GM19455 (cell line): ENCODE measurements at regions not wholly inside any gene's neighbourhood (a gene's known extent, or its start where the extent isn't known, plus 50 kb on each side); places are given as distances from the start of the nearest gene placed in this dataset.

Experiments used
- ATAC-seq: cut with Tn5 transposase; IDR thresholded peaks from one replicate; pipeline ENCODE4 v1.9.1; 2021; ENCODE audit not compliant: unreplicated experiment

DNA sequence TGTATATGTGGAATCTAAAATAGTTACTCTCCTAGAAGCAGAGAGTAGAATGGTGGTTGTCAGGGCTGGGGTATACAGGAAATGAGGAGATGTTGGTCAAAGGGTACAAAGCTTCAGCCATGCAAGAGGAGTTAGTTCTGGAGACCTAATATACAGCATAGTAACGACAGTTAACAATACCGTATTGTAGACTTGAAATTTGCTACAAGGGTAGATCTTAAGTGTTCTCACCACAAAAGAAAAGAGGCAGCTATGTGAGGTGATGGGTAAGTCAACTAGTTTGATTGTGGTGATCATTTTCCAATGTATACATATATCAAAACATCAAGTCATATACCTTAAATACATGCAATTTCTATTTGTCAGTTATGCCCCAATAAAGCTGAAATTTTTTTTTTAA lies 98.2 kb upstream of the CYP1B1 start:
- no peak for ATAC-seq

- no peak for ATAC-seq
Measured at GRCh38 chr2:38173683-38174082, 97.7 kb upstream of the CYP1B1 start.

DNA sequence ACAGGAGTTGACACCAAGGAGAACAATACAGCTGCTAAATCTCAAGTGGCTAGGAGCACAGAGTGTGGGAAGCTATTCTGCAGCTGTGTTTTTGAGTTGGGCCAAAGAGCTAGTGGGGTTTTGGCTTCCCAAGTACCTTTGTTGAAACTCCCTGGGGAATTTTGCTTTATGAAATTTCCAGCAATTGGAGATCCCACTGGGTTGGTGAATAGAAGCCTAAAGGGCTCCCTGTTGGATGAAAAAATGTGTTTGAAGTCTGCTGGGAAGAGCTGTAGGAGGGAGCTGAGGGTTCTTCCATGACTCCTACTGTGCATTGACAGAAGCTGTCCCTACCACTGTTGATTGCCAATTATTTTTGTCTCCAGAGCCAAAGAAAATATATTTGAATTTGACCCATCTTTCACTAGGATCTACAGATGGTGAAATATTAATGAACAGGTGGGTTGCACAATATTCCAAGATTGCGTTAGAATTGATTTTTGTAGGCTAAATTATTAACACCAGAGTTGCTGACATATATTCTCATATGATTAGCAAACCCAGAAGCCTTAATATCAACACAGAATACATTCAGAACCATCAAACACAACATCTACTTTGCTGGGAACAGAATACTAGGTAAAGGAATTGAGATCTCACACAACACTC lies 95.4 kb upstream of the CYP1B1 start:
- ATAC-seq: no peak

DNA sequence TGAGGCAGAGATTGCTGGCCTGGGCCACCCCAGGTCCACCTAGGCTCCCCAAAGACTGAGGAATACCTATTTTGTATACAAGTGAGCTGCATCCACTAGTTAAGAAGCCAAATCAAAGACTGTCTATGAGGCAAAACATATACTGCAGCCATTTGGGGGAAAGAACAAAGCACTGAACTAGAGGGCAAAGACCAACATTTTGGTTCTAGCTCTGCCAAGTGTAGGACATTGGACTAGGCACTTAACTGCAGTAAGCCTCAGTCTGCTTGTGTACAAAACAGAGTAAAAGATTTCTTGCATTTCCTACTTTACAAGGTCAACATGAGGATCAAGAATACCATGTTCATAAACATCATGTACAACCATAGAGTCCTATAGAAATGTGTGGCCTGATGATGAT lies 94.8 kb upstream of the CYP1B1 start:
- ATAC-seq: no peak

- ATAC-seq: no peak
Measured at GRCh38 chr2:38170067-38170466, 94.1 kb upstream of the CYP1B1 start.

DNA sequence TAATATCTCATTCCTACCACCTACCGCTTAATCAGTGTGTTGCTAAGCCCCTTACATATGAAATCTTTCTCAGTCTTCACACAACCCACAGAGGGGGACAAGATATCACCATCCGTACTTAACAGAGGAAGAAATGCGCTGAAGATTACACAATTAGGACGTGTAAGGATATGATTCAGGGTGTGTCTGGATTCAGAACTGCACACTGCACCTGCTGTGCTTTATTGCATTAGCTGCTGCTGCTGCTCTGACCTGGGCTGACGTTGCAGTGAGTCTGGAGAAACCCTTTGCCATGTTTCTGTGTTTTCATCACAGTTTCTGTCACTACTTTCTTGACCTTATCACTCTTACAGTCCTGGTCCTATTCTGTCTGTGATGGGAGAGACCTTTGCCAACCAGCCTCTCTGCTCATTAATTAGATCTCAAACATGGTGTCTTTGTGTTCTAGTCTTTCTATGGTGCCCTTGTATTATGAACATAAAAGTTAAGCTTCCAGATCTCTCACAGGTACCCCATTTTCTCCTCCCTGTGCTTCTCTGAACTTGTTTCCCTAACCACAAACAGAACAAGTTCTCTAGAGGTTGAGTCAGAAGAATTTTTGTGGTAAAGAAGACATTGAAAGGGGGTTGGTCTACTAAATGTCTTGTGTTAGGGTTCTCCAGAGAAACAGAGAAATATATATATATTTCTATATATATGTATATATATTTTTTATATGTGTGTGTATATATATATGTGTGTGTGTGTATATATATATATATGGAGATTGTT lies 92.9 kb upstream of the CYP1B1 start:
- ATAC-seq: no peak

GRCh38 chr2:38167968-38168350 lies 92.0 kb upstream of the CYP1B1 start:
- no peak for ATAC-seq

DNA sequence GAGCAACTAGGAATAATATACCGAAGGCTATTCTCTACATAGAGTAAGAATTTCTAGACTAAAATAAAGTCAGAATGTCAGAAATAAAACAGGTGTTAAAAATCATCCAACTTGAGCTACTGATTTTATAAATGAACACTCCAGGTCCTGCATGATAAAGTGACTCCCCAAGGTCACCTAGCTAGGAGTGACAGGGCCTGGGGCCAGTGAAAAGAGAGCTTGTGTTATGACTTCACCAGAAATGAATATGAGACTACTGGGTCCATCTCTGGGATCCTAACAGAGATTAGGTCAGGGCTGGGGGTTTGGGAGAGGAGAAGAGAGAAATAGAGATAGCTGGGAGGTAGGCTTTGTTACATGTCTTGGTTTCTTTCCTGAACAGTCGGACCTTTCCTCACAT lies 89.7 kb upstream of the CYP1B1 start:
- ATAC-seq: no peak

GRCh38 chr2:38164881-38165280 lies 88.9 kb upstream of the CYP1B1 start:
- no peak for ATAC-seq

DNA sequence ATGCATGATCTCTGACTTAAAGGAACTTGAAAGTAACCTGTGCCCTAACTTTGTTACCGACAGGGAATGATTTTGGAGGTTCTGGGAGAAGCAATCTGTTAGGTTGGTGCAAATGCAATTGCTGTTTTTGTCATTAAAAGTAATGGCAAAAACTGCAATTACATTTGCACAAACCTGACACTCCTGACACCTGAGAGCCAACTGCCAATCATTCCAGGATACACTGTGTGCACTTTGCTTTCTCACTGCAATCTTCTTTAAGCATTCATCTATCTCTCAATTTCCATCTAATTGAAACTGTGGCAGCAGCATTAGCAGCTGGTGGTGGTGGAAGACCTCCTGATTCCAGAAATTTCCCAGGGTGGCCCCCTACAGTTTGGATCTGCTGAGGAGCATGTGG lies 87.6 kb upstream of the CYP1B1 start:
- ATAC-seq: no peak

DNA sequence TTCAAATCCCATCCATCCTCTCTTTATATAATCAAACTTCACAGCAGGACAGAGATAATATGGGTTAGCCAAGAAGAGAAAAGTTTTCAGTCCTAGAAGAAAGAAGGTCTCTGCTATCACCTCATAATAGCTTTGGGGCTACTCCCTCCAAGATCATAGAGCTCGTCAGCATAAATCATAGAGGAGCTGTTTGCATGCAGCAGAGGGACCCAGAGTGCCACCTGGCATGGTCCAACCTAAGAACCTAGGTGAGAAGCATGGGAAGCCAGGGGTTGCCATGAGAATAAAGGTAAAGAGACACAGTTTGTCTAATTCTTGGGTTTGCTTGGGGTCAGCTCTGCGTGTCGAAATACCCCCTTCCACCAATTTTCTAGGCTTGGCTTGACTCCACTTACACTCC lies 87.1 kb upstream of the CYP1B1 start:
- no peak for ATAC-seq

- no peak for ATAC-seq
Measured at GRCh38 chr2:38160516-38160915, 84.6 kb upstream of the CYP1B1 start.

DNA sequence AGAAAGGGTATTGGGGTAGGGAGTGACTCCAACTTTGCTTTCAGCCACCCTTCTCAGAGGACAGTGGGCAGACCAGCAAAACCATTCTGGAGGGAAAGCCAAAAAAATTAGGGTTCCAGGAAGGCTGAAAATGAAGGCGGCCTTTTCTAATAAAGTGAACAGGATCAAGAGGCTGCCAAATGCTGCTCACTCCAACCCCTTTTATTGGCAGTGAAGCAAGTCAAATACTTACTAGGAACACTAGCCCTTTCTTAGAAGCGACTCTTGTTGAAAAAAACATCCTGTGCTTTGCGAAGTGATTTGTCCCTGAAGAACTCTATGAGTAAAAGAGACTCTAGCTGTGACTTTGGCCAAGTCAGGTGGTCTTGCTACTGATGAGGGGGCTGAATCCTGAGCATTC lies 83.6 kb upstream of the CYP1B1 start:
- ATAC-seq: no peak

GRCh38 chr2:38159191-38159590 lies 83.2 kb upstream of the CYP1B1 start:
- ATAC-seq: no peak

DNA sequence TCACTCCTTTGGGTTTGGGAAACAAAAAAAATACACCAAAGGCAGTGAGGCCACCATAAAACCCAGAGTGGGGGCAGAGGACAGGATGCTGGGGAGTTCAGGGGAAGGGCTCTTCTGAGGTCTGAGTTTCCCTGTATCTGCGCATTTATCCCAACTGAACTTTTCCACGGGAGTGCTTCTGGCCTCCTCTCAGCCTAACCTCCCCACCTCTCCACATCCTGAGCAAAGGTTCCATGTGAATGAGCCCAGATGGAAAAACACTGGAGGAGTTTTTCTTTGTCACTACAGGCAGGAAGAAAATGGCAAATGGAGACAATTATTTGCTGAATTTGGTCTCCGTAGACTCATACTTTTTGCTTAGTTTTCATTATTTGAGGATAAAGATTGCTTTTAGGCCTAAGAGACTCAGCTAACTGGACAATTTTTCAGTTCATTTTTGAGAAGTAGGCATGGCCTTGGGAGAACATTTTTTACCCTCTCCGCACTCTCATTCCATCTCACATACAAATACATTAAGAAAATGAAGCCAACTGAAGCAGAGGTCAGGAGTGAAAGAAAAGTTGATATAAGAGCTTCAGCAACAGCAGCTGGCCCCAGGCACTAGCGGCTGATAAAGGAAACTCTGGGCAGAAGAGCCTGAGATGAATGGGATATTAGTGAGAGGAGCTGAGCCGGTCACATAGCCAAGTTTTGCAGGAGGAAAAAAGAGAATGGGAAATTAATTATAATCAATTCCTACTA lies 82.6 kb upstream of the CYP1B1 start:
- ATAC-seq: no peak

- ATAC-seq: no peak
Measured at GRCh38 chr2:38156436-38156835, 80.5 kb upstream of the CYP1B1 start.

- no peak for ATAC-seq
Measured at GRCh38 chr2:38155015-38155414, 79.1 kb upstream of the CYP1B1 start.

DNA sequence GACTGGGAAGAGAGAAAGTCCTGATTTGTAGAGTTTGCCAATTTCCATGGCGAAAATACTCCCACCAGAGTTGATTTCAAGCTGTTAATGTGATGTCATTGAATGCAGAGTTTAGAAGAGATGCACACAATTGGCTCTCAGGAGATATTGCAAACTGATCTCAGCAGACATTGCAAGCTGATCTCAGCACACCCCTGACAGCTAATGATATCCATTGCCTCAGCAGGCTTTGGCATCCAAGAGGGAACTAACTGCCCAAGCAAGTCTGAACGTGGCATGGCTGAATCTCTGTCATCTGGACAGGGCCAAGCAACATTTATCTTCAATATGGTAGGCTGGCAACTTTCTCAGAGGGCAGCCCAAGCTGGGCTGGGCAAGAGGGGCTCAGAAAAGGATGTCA lies 78.4 kb upstream of the CYP1B1 start:
- no peak for ATAC-seq

DNA sequence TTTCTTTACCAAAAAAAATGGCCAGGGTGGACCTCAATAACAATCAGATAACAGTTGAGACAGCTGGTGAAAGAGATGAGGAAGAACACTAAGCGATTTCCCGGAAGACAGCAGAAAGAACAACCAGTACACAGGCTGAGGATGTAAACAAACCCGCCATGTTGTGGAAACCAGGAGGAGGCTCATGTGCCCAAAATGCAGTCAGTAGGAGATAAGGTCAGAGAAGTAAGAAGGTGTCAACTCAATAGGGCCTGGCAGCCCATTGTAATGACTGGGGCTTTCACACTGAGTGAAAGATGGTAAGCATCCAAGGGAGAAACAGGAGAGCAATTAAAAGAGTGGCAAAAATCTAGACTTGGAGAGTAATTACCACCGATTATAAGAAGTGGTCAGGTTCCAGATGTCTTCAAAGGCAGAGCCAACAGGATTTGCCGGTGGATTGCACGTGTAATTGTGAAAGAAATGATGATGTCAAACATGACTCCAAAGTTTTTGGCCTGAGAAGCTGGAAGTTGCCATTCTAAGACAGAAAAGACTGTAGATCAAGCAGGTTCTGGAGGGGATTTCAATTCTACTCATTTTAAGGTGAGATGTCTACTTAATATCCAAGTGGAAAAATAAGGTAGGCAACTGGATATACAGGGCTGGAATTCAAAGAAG lies 77.7 kb upstream of the CYP1B1 start:
- no peak for ATAC-seq

- no peak for ATAC-seq
Measured at GRCh38 chr2:38152913-38153312, 77.0 kb upstream of the CYP1B1 start.

DNA sequence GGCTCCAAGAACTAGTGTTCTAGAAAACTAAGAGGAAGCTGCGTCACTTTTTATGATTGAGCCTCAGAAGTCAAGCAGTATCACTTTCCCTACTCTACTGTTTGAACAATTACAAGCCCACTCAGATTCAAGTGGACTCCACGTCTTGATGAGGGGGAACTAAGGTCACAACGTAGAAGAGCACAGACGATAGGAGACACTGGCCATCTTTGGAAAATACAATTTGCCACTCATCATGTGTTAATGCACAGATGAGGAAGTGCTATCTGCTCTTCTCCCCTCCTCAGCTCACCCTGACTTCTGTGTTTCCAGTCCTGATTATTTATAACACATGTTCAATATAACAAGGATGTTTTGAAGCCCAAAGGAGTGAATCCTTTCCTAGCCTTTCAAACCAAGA lies 76.1 kb upstream of the CYP1B1 start:
- ATAC-seq: no peak

GRCh38 chr2:38149531-38149930 lies 73.6 kb upstream of the CYP1B1 start:
- ATAC-seq: no peak
